GM12872 (cell line): ENCODE measurements at regions not wholly inside any gene's neighbourhood (a gene's known extent, or its start where the extent isn't known, plus 50 kb on each side); places are given as distances from the start of the nearest gene placed in this dataset.

Experiments used
- TF ChIP-seq, protein P1 (sequence below): IDR thresholded peaks from 3 replicates; pipeline ENCODE4 v1.5.1; 2011; ENCODE audit warnings: low read depth, mild to moderate bottlenecking, low read length, moderate library complexity; ENCODE audit not compliant: insufficient read depth

GRCh38 chr4:147217655-147218054 is 263.2 kb upstream of the EDNRA start:
- TF ChIP-seq, protein P1, sequence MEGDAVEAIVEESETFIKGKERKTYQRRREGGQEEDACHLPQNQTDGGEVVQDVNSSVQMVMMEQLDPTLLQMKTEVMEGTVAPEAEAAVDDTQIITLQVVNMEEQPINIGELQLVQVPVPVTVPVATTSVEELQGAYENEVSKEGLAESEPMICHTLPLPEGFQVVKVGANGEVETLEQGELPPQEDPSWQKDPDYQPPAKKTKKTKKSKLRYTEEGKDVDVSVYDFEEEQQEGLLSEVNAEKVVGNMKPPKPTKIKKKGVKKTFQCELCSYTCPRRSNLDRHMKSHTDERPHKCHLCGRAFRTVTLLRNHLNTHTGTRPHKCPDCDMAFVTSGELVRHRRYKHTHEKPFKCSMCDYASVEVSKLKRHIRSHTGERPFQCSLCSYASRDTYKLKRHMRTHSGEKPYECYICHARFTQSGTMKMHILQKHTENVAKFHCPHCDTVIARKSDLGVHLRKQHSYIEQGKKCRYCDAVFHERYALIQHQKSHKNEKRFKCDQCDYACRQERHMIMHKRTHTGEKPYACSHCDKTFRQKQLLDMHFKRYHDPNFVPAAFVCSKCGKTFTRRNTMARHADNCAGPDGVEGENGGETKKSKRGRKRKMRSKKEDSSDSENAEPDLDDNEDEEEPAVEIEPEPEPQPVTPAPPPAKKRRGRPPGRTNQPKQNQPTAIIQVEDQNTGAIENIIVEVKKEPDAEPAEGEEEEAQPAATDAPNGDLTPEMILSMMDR: no peak

- TF ChIP-seq, protein P1: no peak
These were observed 261.8 kb upstream of the EDNRA start for GRCh38 chr4:147219145-147219544.

GRCh38 chr4:147220833-147221232 is 260.1 kb upstream of the EDNRA start:
- TF ChIP-seq, protein P1: no peak

GRCh38 chr4:147222906-147223305 is 258.0 kb upstream of the EDNRA start:
- TF ChIP-seq, protein P1: no peak

GRCh38 chr4:147223576-147223975 is 257.3 kb upstream of the EDNRA start:
- TF ChIP-seq, protein P1: no peak

DNA sequence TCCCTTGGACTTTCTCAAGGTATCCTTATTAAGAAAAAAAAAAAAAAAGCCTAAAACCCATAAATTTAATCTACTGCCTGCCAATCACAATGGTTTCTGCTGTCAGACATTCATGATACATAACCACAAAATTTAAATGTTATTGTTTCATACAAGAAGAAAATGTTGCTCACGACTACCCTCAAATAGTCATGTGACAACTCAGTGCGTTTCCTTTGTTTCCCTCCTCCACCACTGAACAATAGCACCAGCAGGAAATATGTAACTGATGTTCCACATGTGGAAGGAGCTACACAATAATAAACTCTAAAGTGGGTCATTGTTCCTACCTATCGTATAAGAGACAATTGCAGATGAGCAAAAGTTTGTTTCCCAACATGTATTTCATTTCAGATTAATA is 244.1 kb upstream of the EDNRA start:
- TF ChIP-seq, protein P1: no peak

GRCh38 chr4:147244786-147245185 is 236.1 kb upstream of the EDNRA start:
- TF ChIP-seq, protein P1: no peak

DNA sequence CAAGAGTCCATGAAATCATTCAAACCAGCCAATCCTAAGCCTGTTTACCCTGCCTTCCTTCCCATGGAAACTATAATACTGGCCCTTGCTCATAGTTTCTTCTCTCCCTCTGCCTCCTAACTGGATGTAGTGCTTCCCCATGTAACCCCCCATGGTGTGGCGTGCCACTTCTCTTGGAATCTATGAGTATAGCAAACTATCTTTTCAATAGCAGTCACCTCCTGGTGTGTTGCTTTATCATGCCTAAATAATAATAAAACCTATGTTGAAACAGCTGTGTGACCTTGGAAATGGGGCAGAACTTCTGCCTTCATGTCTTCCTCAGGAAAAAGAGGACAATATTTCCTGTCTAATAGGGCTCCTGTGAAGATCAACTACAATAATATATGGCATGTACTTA is 234.8 kb upstream of the EDNRA start:
- TF ChIP-seq, protein P1: no peak
